ENCODE measurements at regions not wholly inside any gene's neighbourhood (a gene's known extent, or its start where the extent isn't known, plus 50 kb on each side); places are given as distances from the start of the nearest gene placed in this dataset.

DNA sequence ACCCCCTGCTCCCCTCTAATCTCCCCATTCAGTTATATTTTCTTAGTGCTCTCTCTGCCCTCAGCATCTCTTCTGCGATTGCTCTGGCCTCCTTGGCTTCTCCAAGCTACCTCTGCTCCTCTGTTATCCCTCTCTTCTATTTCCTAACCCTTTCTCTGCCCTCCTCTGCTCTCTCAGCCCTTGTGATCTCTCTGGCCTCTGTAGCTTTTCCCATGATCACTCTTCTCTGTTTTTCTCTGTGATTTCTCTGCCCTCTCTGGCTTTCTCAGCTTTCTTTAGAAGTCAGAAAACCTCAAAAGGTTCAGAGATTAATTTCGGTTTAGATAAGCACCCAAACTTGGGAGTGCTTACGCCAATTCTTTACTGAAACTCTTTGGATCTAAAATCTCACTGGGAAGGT lies 795.0 kb downstream of the DIAPH3 start:
- TF ChIP-seq, protein P1, sequence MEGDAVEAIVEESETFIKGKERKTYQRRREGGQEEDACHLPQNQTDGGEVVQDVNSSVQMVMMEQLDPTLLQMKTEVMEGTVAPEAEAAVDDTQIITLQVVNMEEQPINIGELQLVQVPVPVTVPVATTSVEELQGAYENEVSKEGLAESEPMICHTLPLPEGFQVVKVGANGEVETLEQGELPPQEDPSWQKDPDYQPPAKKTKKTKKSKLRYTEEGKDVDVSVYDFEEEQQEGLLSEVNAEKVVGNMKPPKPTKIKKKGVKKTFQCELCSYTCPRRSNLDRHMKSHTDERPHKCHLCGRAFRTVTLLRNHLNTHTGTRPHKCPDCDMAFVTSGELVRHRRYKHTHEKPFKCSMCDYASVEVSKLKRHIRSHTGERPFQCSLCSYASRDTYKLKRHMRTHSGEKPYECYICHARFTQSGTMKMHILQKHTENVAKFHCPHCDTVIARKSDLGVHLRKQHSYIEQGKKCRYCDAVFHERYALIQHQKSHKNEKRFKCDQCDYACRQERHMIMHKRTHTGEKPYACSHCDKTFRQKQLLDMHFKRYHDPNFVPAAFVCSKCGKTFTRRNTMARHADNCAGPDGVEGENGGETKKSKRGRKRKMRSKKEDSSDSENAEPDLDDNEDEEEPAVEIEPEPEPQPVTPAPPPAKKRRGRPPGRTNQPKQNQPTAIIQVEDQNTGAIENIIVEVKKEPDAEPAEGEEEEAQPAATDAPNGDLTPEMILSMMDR (IDR thresholded peaks at IDR 0.05; ENCODE audit: control insufficient read depth, extremely low read depth, insufficient read depth): no peak
- no peak for DNase-seq (ENCODE audit: low read depth)
- H3K4me3 ChIP-seq (ENCODE audit: low read depth, low read length): no peak overlapping the region

DNA sequence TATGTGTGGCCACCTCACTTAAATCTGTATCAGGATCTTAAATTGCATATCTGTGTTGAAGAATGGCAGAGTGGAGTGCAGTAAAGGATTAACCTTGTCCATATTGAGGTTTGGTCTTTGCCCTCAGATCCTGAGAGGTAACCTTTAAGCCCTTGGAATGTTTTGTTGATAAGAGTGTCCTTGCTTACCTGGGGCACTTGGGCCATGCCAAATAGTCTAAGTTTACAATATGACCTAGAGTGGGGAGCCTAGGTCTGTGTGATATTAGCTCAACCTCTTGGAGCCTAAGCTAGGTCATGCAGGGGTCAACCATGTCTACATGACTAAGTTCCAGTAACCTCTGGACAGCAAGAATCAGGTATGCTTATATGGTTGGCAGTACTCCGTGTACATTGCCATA lies 792.5 kb downstream of the DIAPH3 start:
- TF ChIP-seq, protein P1 (IDR thresholded peaks at IDR 0.05; ENCODE audit: control insufficient read depth, extremely low read depth, insufficient read depth): no peak
- H3K4me3 ChIP-seq (ENCODE audit: low read depth, low read length): no peak overlapping the region
- DNase-seq (ENCODE audit: low read depth): no peak

DNA sequence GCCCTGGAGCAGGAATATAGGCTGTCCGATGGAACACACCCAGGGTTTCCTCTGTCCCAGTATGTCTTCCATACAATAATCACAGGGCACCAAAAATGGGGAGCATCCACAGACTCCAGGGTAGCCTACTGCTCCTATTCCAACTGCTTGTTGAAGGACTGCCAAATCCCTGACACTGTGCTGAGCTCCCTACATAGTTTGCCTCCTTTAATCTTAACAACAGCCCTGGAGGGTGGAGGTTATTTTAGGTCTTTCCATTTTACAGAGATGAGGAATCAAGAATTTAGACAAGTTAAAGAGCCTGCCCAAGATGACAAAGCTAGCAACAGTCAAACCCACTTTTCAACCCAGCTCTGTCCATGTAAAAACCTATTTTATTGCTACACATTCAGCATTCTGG lies 790.4 kb downstream of the DIAPH3 start:
- TF ChIP-seq, protein P1 (IDR thresholded peaks at IDR 0.05; ENCODE audit: control insufficient read depth, extremely low read depth, insufficient read depth): no peak
- no peak for DNase-seq (ENCODE audit: low read depth)
- no peak overlapping the region for H3K4me3 ChIP-seq (ENCODE audit: low read depth, low read length)

DNA sequence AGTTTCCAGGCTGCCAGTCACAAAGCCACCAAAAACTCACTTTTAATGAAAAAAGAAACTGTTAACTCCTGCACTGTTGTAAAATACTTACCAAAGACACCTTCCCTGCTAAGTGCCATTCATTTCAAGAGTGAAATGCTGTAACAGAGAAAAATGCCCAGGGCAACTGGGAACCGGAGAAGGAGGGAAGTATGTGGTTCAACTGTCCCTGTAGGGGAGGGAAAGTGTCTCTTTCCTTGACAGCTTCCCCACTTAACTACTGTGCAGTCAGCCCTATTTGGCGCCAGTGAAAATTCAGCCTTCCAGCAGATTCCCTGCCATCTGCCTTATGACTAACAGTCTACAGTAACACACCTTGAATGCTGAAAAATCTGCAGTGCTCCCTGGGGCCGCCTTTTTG lies 789.0 kb downstream of the DIAPH3 start:
- no peak overlapping the region for H3K4me3 ChIP-seq (ENCODE audit: low read depth, low read length)
- TF ChIP-seq, protein P1 (IDR thresholded peaks at IDR 0.05; ENCODE audit: control insufficient read depth, extremely low read depth, insufficient read depth): no peak
- DNase-seq (ENCODE audit: low read depth): no peak

DNA sequence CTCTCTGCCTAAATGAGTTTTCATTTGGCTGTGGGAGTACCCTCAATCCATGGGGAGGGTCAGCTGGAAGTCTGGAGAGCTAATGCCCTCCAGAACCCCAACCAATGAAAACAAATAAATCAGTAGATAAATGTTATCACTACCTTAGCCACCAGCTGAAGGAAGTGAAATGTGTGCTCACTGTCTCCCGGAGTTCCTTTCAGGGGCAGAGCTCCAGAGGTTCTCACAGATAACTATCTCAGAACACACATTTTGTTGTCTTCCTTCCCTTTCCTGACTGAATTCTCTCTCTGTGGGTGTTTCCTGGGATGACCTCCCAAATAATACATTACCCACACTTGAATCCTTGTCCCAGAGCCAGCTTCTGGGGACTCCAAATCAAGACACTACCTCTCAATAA lies 779.6 kb downstream of the DIAPH3 start:
- H3K4me3 ChIP-seq (ENCODE audit: low read depth, low read length): no peak overlapping the region
- no peak for DNase-seq (ENCODE audit: low read depth)
- TF ChIP-seq, protein P1 (IDR thresholded peaks at IDR 0.05; ENCODE audit: control insufficient read depth, extremely low read depth, insufficient read depth): no peak

DNA sequence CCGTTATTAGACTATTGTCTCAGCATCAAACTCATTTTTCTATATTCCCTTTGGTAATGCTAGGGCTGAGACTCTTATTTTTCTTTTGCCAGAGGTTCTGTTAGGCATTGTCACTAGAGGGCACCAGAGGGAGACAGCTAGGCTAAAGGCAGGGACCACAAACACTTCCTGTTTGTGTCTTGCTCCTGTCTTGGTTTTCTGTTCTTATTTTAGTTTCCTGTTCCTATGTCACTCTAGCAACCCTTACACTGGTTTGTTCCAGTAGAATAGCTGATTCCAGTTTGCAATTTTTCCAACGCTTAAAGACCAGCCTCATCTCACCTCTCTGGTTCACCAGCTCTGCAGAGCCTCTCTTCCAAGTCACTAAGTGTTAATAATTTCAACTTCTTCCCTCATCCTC lies 772.0 kb downstream of the DIAPH3 start:
- TF ChIP-seq, protein P1 (IDR thresholded peaks at IDR 0.05; ENCODE audit: control insufficient read depth, extremely low read depth, insufficient read depth): peak; percentile 83
- peak; percentile 14 for DNase-seq (ENCODE audit: low read depth)
- H3K4me3 ChIP-seq (ENCODE audit: low read depth, low read length): no peak overlapping the region

DNA sequence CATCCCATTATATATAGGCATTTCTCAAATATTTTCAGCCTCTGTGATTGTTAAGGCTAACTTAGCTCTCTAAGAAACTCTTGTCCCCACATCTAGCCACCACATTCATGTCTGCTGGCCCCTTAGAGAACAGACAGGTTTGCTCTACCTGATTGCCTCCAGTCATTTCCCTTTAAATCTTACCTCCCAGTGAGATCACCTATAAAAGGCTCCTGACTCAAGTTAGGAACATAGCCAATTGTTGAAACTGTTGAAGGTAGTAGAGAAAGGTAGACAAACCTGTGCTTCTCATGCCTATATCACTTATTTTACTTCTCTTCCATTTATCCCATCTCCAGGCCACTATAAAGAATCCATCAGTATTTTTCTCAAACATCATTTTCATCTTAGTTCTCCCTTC lies 771.4 kb downstream of the DIAPH3 start:
- no peak overlapping the region for H3K4me3 ChIP-seq (ENCODE audit: low read depth, low read length)
- no peak for DNase-seq (ENCODE audit: low read depth)
- TF ChIP-seq, protein P1 (IDR thresholded peaks at IDR 0.05; ENCODE audit: control insufficient read depth, extremely low read depth, insufficient read depth): no peak

Measured in LNCaP clone FGC (cell line).